Smooth muscle cell of the brain vasculature (primary cell): ENCODE measurements at regions not wholly inside any gene's neighbourhood (a gene's known extent, or its start where the extent isn't known, plus 50 kb on each side); places are given as distances from the start of the nearest gene placed in this dataset.

Source experiments
- DNase-seq: peaks from one replicate; pipeline ENCODE4 v3.0.0-alpha.2; 2012; ENCODE audit warnings: low read depth, low spot score

DNA sequence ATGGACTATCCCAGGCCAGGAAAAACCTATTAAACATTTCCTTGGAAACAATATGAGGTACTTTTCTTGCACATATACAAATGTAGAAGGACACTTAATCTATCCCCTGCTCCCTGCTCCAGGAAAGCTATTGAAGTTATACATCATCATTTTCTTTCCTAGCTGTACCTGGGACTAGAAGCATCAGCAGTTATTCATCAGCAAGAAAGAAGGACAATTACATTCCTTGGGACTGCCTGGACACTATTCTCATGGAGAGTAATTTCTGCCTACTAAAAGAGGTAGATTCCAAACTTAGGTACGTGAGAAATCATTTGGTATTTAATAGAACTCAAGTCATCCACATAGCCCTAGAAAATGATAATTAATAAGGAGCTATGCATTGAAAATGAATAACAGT, 51.0 kb upstream of the PICALM start:
- no peak for DNase-seq

- DNase-seq, result no peak
Measured at GRCh38 chr11:86119077-86119476, 50.2 kb upstream of the PICALM start.
